SK-N-DZ (cell line): ENCODE measurements at regions not wholly inside any gene's neighbourhood (a gene's known extent, or its start where the extent isn't known, plus 50 kb on each side); places are given as distances from the start of the nearest gene placed in this dataset.

ENCODE experiments used
- DNase-seq: peaks from one replicate; pipeline ENCODE4 v3.0.0-alpha.2; 2015; ENCODE audit warnings: low spot score

GRCh38 chr3:86303935-86304334 is 687.0 kb downstream of the VGLL3 start:
- no peak for DNase-seq

GRCh38 chr3:86282106-86282787 is 708.7 kb downstream of the VGLL3 start:
- no peak for DNase-seq

- no peak for DNase-seq
Observed at GRCh38 chr3:86269364-86270155, 721.4 kb downstream of the VGLL3 start.

GRCh38 chr3:86257955-86258641 is 732.9 kb downstream of the VGLL3 start:
- no peak for DNase-seq

- DNase-seq = no peak
Observed at GRCh38 chr3:86254480-86254879, 736.5 kb downstream of the VGLL3 start.

GRCh38 chr3:86251781-86252180 is 739.2 kb downstream of the VGLL3 start:
- no peak for DNase-seq

GRCh38 chr3:86249833-86250232 is 741.1 kb downstream of the VGLL3 start:
- DNase-seq = no peak

- no peak for DNase-seq
Observed at GRCh38 chr3:86245360-86245759, 745.6 kb downstream of the VGLL3 start.

- no peak for DNase-seq
Observed at GRCh38 chr3:86244905-86245304, 746.0 kb downstream of the VGLL3 start.

GRCh38 chr3:86239946-86240345 is 751.0 kb downstream of the VGLL3 start:
- no peak for DNase-seq

GRCh38 chr3:86234506-86235254 is 756.3 kb downstream of the VGLL3 start:
- no peak for DNase-seq

GRCh38 chr3:86230762-86231161 is 760.2 kb downstream of the VGLL3 start:
- no peak for DNase-seq

GRCh38 chr3:86229775-86230094 is 761.2 kb downstream of the VGLL3 start:
- no peak for DNase-seq

GRCh38 chr3:86229086-86229774 is 761.7 kb downstream of the VGLL3 start:
- DNase-seq = no peak

GRCh38 chr3:86228101-86228500 is 762.8 kb downstream of the VGLL3 start:
- no peak for DNase-seq

- DNase-seq = no peak
Observed at GRCh38 chr3:86225461-86225860, 765.5 kb downstream of the VGLL3 start.

GRCh38 chr3:86221601-86222000 is 769.3 kb downstream of the VGLL3 start:
- DNase-seq = no peak

- no peak for DNase-seq
Observed at GRCh38 chr3:86208772-86209171, 782.2 kb downstream of the VGLL3 start.

- DNase-seq = no peak
Observed at GRCh38 chr3:86182606-86183005, 808.3 kb downstream of the VGLL3 start.

- DNase-seq = peak; percentile 7
Observed at GRCh38 chr3:86180696-86181095, 810.3 kb downstream of the VGLL3 start.

GRCh38 chr3:86178095-86178494 is 812.9 kb downstream of the VGLL3 start:
- no peak for DNase-seq

- no peak for DNase-seq
Observed at GRCh38 chr3:86176445-86176784, 814.5 kb downstream of the VGLL3 start.
